ENCODE measurements at regions not wholly inside any gene's neighbourhood (a gene's known extent, or its start where the extent isn't known, plus 50 kb on each side); places are given as distances from the start of the nearest gene placed in this dataset.
A peak's percentile ranks its signal among the peaks of the same experiment; 100 is the strongest.

GRCh38 chr4:24224446-24224845 is 334.6 kb upstream of the PPARGC1A start:
- H3K4me1 ChIP-seq, result peaks cover 6% of the 10 kb centered on the region
- no peak overlapping the region for H3K4me3 ChIP-seq
- TF ChIP-seq EZH2 (IDR thresholded peaks at IDR 0.05), result no peak
- no peak for TF ChIP-seq EZH2phosphoT487 (IDR thresholded peaks at IDR 0.05)
- TF ChIP-seq CTCF (IDR thresholded peaks at IDR 0.05), result no peak
- Mint-ChIP-seq H3K27me3 (ENCODE audit: insufficient read depth, low read depth) (no peaks in the 10 kb centered on the region), H3K4me3 (no peak overlapping the region), H3K36me3 (no peaks in the 10 kb centered on the region), H3K9me3 (peaks cover 2% of the 10 kb centered on the region), H3K4me1 (peaks cover 7% of the 10 kb centered on the region), H3K27ac (no peak overlapping the region)
- H3K36me3 ChIP-seq, result no peaks in the 10 kb centered on the region
- H3K27ac ChIP-seq, result no peak overlapping the region
- H2AFZ ChIP-seq (replicated peaks), result no peak overlapping the region
- H3F3A ChIP-seq (ENCODE audit: low read depth), result no peaks in the 10 kb centered on the region
- H4K20me1 ChIP-seq (ENCODE audit: low read depth), result no peaks in the 10 kb centered on the region
- no peak overlapping the region for H3K4me2 ChIP-seq
- no peak overlapping the region for H3K9ac ChIP-seq
- H3K9me3 ChIP-seq (ENCODE audit: low read depth), result no peaks in the 10 kb centered on the region
- no peaks in the 10 kb centered on the region for H3K79me2 ChIP-seq (ENCODE audit: low read depth)
- H3K27me3 ChIP-seq, result no peaks in the 10 kb centered on the region
- no peak for DNase-seq (ENCODE audit: low spot score)

DNA sequence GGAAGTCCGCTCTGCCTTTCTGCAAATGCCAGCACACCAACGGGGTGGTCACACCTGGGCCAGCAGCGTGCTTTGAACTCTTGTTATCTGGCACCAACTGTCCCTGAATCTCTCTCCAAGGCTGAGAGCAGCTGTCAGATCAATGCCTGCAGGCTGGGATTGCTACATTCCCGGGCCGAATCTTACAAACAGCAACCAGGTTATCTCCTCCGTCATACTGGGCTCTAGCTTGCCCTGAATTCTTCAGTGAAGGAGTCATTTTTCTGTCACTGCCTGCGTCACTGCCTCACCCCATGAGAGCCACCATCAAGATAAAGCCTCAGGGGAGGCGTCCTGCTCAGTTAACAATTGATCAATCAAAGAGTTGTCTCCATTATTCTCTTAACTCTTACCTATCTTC is 329.4 kb upstream of the PPARGC1A start:
- H3K9me3 Mint-ChIP-seq, result no peaks in the 10 kb centered on the region
- H3K9ac ChIP-seq, result no peak overlapping the region
- H3K27me3 ChIP-seq, result no peaks in the 10 kb centered on the region
- H3K4me1 ChIP-seq, result peaks cover 11% of the 10 kb centered on the region
- H3K27ac Mint-ChIP-seq, result no peak overlapping the region
- no peak overlapping the region for H3K27ac ChIP-seq
- H3K4me3 ChIP-seq, result no peak overlapping the region
- H3K36me3 Mint-ChIP-seq, result no peaks in the 10 kb centered on the region
- H3K4me3 Mint-ChIP-seq, result no peak overlapping the region
- H3K27me3 Mint-ChIP-seq (ENCODE audit: insufficient read depth, low read depth), result no peaks in the 10 kb centered on the region
- DNase-seq (ENCODE audit: low spot score), result no peak
- H3K36me3 ChIP-seq, result no peaks in the 10 kb centered on the region
- no peaks in the 10 kb centered on the region for H4K20me1 ChIP-seq (ENCODE audit: low read depth)
- no peak overlapping the region for H2AFZ ChIP-seq (replicated peaks)
- no peaks in the 10 kb centered on the region for H3K9me3 ChIP-seq (ENCODE audit: low read depth)
- no peak overlapping the region for H3K4me2 ChIP-seq
- H3F3A ChIP-seq (ENCODE audit: low read depth), result peaks cover 10% of the 10 kb centered on the region
- H3K4me1 Mint-ChIP-seq, result peaks cover 2% of the 10 kb centered on the region
- H3K79me2 ChIP-seq (ENCODE audit: low read depth), result no peaks in the 10 kb centered on the region
- no peak for TF ChIP-seq EZH2 (IDR thresholded peaks at IDR 0.05)

GRCh38 chr4:24218566-24218965 is 328.7 kb upstream of the PPARGC1A start:
- peaks cover 15% of the 10 kb centered on the region for H3K4me1 ChIP-seq
- H3K4me3 ChIP-seq, result no peak overlapping the region
- no peaks in the 10 kb centered on the region for H3K79me2 ChIP-seq (ENCODE audit: low read depth)
- no peak overlapping the region for H3K27ac Mint-ChIP-seq
- no peak overlapping the region for H3K4me2 ChIP-seq
- H3K27ac ChIP-seq, result no peak overlapping the region
- no peaks in the 10 kb centered on the region for H3K36me3 ChIP-seq
- DNase-seq (ENCODE audit: low spot score), result no peak
- TF ChIP-seq EZH2 (IDR thresholded peaks at IDR 0.05), result no peak
- no peak for TF ChIP-seq CTCF (IDR thresholded peaks at IDR 0.05)
- TF ChIP-seq EZH2phosphoT487 (IDR thresholded peaks at IDR 0.05), result no peak
- no peaks in the 10 kb centered on the region for H4K20me1 ChIP-seq (ENCODE audit: low read depth)
- no peak overlapping the region for H2AFZ ChIP-seq (replicated peaks)
- H3K9me3 Mint-ChIP-seq, result no peaks in the 10 kb centered on the region
- no peaks in the 10 kb centered on the region for H3K27me3 ChIP-seq
- no peaks in the 10 kb centered on the region for H3K36me3 Mint-ChIP-seq
- H3K4me3 Mint-ChIP-seq, result no peak overlapping the region
- H3F3A ChIP-seq (ENCODE audit: low read depth), result peaks cover 11% of the 10 kb centered on the region
- no peaks in the 10 kb centered on the region for H3K27me3 Mint-ChIP-seq (ENCODE audit: insufficient read depth, low read depth)
- H3K9ac ChIP-seq, result no peak overlapping the region
- peaks cover 2% of the 10 kb centered on the region for H3K4me1 Mint-ChIP-seq
- H3K9me3 ChIP-seq (ENCODE audit: low read depth), result no peaks in the 10 kb centered on the region

DNA sequence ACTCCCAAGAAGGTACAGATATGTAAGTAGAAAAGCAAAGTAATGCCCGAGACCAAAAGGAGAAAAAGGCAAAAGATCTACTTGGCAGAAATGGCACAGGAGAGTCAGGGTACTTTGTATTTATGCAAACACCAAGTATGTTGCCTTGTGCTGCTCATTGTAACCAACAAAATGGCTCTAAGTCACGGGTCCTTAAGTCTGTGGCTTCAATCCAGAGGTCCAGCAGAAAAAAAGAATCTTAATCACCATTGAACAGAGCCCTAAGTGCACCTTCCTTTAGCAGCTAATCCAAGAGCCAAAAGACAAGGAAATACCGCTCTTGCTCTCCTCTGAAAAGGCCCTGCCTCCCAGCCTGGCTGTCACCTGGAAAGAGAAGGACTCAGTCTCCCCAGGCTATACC is 324.9 kb upstream of the PPARGC1A start:
- H3K4me3 Mint-ChIP-seq, result no peak overlapping the region

More for the DNA sequence above, 324.9 kb upstream of the PPARGC1A start:
- H3K9ac ChIP-seq, result no peak overlapping the region
- H3K27me3 ChIP-seq, result no peaks in the 10 kb centered on the region
- peaks cover 11% of the 10 kb centered on the region for H3F3A ChIP-seq (ENCODE audit: low read depth)
- H3K9me3 Mint-ChIP-seq, result no peaks in the 10 kb centered on the region
- peak overlapping the region; percentile 14 for H2AFZ ChIP-seq (replicated peaks)
- no peak overlapping the region for H3K27ac ChIP-seq
- H3K4me2 ChIP-seq, result no peak overlapping the region
- H3K4me3 ChIP-seq, result no peak overlapping the region
- H3K27ac Mint-ChIP-seq, result peak overlapping the region; percentile 7
- no peaks in the 10 kb centered on the region for H3K36me3 ChIP-seq
- H3K4me1 ChIP-seq, result peaks cover 20% of the 10 kb centered on the region
- no peaks in the 10 kb centered on the region for H3K9me3 ChIP-seq (ENCODE audit: low read depth)
- H4K20me1 ChIP-seq (ENCODE audit: low read depth), result no peaks in the 10 kb centered on the region
- TF ChIP-seq CTCF (IDR thresholded peaks at IDR 0.05) (no peak), EZH2 (IDR thresholded peaks at IDR 0.05) (no peak), EZH2phosphoT487 (IDR thresholded peaks at IDR 0.05) (no peak)
- peak; percentile 16 for DNase-seq (ENCODE audit: low spot score)
- H3K4me1 Mint-ChIP-seq, result peaks cover 2% of the 10 kb centered on the region
- no peaks in the 10 kb centered on the region for H3K27me3 Mint-ChIP-seq (ENCODE audit: insufficient read depth, low read depth)
- H3K79me2 ChIP-seq (ENCODE audit: low read depth), result no peaks in the 10 kb centered on the region
- no peaks in the 10 kb centered on the region for H3K36me3 Mint-ChIP-seq

Data from neural progenitor cell (in vitro differentiated cells).